HG03378 (cell line): ENCODE measurements at regions not wholly inside any gene's neighbourhood (a gene's known extent, or its start where the extent isn't known, plus 50 kb on each side); places are given as distances from the start of the nearest gene placed in this dataset.

ENCODE experiments used
- ATAC-seq: cut with Tn5 transposase; IDR thresholded peaks from one replicate; pipeline ENCODE4 v1.9.1; 2021; ENCODE audit warnings: mild to moderate bottlenecking, moderate library complexity; ENCODE audit not compliant: unreplicated experiment

DNA sequence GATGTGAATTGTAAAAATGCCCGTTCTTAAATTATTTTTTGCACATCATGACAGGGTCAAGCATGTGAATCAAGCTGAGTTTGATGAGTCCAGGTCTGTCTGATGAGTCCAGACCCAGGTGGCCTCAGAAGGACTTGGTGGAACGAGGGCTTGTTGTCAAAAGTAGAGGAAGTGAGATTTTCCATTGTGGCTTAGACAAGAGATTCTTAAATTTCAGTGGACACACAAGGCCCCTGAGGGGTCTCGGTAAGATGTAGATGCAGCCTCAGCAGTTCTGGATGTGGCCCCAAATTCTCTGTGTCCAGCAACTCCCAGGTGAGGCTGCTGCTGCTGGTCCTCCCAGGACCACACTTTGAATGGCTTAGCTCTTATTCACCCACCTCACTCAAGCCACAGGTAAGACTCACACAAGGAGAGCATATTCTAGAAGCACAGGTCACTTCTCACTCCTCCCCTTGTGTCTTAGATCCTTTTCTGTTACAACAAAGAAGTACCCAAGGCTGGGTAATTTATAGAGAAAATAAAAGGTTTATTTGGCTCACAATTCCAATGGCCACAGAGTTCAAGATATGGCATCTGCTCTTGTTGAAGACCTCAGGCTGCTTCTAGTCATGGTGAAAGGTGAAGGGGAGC lies 98.8 kb downstream of the GGTLC2 start:
- ATAC-seq, result no peak

DNA sequence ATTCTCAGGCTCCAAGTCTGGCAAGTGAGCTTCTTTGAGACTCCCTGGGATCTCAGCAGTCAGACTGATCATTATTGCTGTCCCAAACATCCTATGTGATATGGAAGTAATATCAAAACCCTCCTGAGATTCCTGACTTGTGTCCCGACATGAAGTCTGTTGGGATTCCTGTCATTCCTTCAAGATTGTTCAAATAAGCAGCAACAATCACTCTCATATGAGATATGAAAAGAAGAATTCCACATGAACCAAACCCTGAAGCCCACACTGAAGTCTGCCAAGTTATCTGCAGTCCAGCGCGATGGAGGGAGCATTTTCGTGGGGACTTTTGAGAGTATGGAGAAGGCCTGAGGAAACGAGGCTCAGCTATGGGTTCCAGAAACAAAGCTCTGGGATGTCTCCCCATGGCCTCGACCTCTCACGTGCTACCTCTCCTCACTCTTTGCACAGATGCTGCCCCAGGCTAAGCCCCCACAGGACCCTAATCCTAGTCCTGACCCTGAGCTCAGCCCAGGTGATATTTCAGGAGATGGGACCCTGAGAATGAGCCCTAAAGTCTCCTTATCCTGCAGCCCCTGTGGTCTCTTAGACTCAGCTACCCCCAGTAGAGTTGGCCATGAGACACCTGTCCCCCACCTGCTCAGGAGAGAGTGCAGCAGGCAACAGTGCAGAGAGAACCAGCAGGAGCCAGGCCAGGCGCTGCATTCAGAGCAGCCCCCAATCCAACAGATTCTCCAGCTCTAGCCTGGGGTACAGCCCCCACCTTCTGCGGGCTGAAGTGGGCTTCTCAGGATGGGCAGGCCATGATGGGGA lies 100.2 kb downstream of the GGTLC2 start:
- ATAC-seq, result no peak

DNA sequence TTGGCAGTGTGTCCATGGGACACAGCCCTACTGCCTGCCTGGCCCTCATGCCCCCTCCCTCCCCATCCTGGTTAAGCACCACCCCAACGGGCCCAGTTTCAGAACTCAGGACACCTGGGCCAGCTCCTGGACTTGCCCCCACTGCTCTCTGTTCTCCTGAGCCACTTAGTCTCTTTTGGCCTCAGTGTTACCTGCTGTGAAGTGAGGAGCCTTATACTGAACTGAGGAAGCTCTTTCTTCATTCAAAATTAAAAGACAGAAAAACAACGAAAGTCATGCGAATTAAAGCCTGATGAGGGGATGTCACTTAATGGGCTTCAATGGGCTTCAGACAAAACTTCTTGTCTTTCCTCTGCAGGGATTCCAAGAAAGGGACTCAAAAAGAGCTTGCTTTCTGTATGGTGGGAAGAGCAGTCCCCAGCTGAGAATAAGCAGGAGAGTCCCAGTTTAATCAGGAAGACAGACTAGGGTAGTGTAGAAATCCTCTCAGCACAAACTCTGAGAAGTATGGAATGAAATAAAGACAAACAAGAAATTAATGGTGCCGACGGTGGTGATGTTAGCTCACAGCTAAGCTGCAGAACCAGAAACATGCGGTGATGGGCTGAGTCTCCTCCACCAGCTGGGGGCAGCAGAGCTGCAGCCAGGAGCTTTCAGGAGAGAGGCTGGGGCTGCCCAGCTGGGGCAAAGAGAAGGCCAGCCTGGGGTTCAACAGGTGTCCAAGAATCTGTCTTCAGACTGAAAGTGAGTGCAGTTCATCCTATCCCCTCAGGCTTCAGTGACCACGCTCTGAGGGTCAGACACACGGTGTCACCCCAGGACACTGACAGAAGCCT lies 101.0 kb downstream of the GGTLC2 start:
- ATAC-seq, result no peak

DNA sequence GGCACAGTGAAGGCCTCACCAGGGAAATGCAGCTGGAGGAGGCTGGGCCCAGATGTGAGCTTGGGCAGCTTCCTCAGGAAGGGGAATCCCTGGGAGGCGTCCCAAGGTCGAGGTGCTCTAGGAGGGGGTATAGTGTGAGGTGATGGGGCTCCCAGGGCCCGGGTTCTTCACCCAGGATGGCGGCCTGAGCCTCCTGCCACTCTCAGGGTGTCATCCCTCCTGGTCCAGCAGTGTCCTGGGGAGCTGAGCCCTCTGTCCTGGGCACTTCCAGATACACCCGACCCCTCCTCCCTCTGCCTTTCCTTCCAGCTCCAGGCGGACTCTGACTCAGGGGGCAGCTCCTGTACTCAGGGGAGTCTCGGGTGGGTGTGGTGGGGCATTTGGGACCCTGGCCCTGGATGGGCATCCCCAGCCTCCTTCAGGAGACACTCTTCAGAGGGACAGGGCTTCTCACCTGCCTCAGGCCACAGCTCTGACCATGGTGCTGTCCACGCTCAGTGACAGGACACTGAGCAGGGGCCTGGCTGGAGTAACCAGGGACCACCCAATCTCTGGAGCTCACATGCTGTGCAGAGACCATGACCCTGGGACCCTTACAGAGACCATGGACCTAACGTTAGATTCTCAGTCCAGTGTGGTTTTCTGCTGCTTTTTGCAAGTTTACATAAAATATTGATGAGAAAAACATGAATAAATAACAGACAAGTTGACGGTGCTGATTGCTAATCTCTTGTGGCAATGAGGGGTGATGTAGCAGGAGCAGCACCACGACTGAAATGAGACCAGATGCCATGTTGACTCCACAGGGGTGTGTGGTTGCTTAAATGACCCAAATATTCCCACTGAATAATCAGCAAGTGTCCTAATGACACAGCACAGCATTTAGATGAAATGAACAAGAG lies 101.9 kb downstream of the GGTLC2 start:
- ATAC-seq, result no peak

DNA sequence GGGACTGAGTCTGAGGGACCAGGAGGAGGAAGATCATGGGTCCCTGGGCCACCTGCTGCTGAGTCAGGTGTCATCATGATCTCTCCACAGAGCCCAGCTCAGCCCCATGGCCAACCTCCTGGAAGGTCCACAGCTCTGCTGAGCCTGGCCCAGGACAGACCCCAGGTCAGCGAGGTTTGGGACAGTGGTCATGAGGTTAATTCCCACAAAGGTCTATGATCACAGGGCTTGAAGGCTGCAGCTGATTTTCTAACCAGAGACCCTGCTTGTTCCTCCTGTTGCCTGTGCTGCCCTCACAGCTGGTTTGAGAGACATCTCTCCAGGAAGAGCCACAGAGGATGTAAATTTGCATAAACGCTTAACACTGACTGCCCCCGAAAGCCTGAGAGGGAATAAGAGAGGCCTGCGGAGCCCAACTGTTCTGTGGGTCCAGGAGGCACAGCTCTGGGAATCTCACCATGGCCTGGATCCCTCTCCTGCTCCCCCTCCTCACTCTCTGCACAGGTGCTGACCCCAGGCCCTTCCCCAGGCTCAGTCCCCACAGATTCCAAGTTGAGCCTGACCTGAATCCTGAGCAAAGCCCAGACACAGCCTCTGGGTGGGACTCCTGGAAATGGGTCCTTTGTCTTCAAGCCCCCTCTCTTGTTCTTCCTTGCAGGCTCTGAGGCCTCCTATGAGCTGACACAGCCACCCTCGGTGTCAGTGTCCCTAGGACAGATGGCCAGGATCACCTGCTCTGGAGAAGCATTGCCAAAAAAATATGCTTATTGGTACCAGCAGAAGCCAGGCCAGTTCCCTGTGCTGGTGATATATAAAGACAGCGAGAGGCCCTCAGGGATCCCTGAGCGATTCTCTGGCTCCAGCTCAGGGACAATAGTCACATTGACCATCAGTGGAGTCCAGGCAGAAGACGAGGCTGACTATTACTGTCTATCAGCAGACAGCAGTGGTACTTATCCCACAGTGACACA lies 102.8 kb downstream of the GGTLC2 start:
- ATAC-seq, result no peak

DNA sequence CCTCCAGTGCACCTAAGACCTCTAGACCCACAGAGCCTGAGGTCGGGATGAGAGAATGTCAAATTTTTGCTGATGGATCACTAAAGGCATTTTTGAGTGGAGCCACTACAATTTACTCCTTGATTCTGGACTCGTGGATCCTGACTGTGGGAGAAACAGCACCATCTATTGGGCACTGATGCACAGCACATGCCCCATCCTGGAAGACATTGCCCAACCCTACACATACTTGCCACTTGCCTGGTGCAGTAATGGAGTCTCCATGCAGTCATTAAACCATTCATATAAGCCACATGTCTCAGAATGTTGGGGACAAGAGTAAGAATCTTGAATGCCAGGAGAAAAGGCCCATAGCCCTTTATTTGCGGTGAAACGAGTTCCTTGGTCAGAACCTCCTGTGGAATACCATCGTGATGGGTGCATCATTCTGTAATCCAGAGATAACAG lies 103.9 kb downstream of the GGTLC2 start:
- ATAC-seq, result no peak

DNA sequence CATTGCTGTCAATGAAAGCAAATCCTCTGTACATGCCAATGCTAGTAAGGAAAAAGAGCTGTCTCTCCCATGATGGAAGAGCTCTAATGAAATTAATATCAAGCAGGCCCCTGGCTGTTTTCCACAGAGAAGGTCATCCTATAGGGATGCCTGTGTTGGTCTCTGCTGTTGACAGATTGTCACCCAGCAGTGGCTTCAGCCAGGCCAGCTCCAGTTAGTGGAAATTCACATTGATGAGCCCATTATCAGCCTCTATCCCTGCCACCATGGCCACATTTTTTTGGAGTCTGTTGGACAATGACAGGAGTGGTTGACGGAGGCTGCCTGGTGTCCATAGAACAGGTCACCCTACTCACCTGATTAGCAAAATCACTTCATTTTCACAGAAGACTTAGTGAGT lies 104.3 kb downstream of the GGTLC2 start:
- ATAC-seq, result no peak

DNA sequence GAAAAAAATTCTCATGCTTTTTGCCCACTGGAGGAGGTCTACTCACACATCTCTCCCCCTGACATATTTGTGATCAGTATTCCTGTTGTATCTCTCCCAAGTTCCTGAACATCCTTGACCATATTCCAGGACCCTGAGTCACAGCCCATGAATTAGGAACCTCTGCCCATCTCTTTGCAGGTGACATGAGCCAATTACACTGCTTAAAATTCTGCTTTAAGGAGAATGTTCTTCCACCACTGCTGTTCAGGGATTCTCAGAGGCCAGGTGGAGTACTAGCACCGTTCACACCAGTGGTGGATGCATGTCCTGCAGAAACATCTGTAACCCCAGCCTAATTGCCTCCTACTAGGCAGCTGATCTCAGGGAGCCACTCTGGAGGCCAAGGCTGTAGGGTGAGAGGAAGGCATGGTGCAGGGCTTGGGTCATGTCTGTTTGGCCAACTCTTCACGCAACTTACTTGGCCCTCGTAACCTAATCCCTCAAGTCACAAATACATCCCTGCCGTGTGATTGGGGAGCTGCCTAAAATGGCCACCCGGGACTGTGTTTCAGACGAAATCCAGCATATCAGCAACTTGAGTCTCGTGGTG lies 104.8 kb downstream of the GGTLC2 start:
- no peak for ATAC-seq

DNA sequence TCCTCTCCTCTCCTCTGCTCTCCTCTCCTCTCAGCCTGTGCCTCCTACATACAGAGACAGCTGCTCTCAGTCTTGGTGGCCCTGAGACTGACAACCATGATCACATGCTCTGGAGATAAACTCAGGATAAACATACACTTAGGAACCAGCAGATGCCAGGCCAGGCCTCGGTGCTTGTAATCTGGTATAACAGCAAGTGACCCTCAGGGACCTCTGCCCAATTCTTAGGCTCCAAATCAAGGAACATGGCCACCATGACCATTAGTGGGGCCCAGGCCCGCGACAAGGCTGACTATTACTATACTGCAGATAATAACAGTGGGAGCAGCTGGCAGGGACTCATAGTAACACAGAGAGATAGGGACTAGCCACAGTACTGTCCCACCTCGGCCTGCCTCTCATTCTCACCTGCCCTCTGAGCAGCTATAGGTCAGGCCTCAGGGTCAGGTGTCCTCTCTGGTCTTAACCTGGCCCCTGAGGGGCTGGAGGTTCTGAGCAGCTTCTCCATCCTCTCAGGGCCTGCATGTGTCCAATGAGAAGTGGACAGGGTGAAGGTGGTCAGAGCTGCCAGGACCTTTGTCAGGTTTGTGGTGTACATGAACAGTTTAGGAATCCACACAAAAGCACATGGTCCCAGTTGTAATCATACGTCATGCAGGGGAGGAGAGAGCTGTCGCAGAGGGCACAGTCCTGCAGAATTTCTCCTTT lies 106.1 kb downstream of the GGTLC2 start:
- ATAC-seq, result no peak

DNA sequence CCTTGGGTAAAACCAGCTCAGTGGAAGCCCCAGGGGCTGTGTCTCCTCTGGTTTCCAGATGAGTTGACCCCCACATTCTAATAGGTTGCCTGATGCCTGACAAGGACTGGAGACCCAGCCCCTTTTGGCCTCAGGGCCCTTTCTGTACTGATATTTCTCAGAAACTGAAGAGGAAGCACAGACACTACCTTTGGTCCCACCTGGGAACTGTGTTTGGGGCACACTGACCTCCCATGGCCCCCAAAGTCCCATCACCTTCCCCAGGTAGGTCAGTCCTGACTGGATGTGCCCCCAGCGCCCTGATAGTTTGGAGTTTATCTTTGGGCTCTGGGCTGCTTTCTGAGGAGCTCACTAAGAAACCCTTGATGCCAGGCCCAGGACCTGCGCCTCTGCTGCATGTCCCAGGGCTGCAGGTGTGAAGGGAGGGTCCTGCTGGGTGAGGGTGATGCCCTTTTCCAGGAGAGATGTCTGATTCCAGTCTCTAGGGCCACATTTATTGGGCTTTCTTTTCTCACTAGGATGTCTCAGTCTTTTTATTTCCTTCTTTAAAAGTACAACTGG lies 106.7 kb downstream of the GGTLC2 start:
- ATAC-seq, result no peak

DNA sequence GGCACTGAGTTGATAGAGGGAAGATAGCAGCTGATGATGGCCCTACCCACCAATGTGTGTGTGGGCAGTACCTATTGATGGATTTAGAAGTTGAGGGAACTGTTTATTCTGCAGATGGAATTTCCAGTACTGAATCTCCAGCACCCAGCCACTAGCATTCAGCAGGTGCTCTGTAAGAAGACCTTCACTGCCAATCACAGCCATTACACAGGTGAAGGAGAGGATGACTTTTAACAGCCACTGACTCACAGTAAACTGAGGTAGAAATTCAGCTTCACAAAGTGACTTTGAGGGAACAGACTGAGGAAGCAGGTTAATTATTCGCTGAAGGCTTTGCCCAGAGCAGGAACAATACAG lies 107.8 kb downstream of the GGTLC2 start:
- no peak for ATAC-seq

DNA sequence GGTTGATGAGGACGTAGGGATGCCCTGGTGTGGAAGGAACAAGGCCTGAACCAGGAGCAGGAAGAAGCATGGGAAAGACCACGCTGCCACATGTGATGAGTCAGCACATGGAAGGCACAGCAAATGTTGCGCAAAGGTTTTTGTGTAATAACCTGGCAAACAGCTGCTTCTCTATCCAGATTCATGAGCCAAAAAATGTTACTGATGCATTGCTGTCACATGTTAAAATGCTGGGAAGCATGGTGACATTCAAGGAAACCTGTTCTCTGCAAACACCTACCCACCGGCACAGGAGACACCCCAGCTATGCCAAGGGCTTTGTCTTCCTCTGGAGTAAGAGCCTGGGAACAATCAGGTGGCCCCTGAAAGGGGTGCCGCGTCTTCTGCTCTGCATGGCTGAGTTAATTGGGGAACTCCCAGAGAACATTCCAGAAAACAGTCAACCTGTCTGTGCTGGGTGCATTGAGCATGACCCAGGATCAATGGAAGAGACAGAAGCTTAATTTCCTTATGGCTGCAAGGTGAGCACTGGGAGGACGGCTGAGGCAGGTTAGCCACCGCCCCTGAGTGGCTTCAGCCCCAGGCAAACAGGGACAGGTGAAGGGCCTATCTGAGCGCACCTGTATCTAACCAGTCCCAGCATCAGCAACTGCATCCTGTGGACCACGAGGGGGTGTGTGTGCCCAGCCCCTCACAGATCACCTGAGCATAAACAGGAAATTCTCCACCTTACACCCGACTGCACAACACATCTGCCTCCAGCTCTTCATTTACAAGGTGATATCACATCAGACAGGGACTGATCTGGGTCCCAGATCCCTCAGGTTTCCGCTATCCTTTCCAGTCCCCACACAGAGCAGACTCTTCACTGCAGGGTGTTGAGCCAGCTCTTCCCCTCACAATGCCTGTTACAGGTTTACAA lies 108.4 kb downstream of the GGTLC2 start:
- no peak for ATAC-seq

DNA sequence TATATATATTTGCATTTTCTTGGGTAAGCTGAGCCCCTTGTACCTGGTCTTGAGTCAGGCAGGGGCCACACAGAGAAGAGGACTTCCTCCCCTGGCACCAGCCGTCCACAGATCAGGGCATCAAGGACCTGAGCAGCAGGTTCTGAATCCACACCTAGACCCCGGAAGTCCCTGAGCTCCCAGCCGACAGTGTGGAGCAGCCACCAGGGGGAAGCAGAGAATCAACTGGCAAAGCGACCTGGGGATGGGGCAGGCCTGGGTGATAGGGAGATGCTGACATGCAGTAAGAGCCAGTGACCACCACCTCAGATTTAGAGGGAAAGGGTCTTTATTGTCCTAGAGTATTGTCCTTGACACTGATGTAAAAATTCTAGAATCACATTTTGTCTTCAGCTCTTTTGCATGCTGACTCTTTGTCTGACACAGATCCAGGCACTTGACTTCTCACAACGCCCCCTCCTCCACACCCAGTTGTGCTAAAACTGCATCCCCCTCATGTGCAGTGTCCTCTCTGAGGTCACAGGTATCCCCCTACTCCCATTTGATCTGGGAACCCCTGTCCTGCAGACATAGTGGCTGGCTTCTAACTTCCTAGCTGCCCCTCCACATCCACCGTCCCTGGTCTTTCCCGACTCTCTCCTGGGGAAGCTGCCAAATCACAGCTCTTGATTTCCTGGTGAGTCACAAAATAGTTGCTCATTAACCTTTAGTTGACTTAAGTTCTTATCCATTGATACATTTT lies 109.3 kb downstream of the GGTLC2 start:
- no peak for ATAC-seq

DNA sequence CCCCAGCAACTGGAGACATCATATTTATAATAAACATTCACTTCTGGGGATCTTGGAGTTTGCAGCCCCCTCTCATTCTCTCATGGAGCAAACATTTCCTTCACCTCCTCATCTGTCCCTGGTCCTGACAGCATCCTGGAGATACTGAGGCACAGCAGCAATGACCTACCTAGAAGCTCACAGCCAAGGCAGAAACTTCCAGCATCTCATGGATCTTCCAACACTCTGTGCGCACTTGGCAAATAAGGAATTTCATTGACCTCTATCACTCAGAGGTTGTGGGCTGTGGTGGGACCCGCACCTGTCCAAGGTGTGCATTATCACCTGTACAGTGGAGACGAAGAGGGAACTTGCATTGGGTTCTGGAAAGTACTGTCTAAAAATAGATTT lies 109.8 kb downstream of the GGTLC2 start:
- ATAC-seq, result no peak

DNA sequence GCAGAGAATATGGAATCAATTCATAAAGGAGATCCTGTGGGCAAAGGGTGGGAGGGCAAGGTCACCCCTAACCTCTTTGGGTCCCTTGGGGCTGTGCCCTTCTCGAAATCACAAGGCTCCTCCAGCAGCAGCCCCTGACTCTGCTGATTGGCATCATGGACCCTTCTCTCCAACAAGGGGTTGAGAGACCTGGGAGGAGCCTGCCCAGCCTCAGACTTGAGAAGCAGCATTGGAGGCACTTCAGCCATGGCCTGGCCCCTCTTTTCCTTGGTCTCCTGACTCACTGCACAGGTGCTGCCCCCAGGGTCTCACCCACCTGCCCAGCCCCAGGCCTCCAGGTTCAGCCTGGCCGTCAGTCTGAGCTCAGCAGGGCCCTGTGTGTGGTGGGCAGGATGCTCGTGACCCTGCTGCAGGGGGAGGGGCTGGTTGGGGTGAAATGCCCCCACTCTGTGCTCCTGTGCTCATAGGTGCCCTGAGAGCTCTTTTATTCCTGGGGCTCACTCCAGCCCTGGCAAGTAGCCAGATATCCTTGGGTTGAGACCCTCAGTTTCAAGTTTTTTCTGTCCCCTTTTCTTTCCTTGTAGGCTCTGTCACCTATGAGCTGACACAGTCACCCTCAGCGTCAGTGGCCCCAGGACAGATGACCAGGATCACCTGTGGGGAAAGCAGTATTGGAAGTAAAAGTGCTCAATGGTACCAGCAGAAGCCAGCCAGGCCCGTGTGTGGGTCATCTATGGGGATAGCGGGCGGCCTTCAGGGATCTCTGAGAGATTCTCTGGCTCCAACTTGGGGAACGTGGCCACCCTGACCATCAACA lies 110.8 kb downstream of the GGTLC2 start:
- no peak for ATAC-seq

DNA sequence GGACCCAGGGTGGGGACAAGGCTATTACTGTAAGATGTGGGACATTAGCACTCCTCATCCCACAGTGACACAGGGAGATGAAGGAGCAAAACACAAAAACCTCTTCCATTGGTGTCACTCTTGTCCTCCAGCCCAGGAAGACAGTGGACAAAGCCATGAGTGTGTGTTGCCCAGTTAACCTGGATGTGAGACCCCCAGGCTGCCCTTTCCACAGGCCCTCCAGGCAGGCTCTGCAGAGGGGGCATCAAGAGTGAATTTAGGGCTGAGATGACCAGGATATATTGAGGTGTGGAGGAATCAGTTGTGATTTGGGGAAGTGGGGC lies 111.3 kb downstream of the GGTLC2 start:
- no peak for ATAC-seq
